CD14-positive monocyte (primary cell): ENCODE measurements at regions not wholly inside any gene's neighbourhood (a gene's known extent, or its start where the extent isn't known, plus 50 kb on each side); places are given as distances from the start of the nearest gene placed in this dataset.

Experiments used
- DNase-seq, 3 donors: peaks; one replicate each; pipeline ENCODE4 v3.0.0-alpha.2; 2011 to 2022
- H2AFZ ChIP-seq: 2 replicates; pipeline ENCODE4 v1.6.0; 2012; ENCODE audit warnings: mild to moderate bottlenecking, low read depth, low read length, inconsistent platforms; ENCODE audit not compliant: insufficient read depth, poor library complexity, severe bottlenecking
- H3K27ac ChIP-seq, 2 donors: 1 replicate in 1 of 2; 2 replicates in 1 of 2; pipeline ENCODE4 v1.5.1; 2012 to 2013; ENCODE audit warnings: low read length in 2 of 2, control low read depth in 1 of 2, inconsistent platforms in 1 of 2, low read depth in 1 of 2, mild to moderate bottlenecking in 1 of 2
- H3K27me3 ChIP-seq, 2 donors: one replicate each; pipeline versions ENCODE4 v1.6.0 to v1.6.1; 2011 to 2013; ENCODE audit warnings: low read length in 2 of 2; ENCODE audit not compliant: control insufficient read depth in 2 of 2, insufficient read depth in 2 of 2
- H3K36me3 ChIP-seq, 2 donors: replicated peaks in 1 of 2; 1 replicate in 1 of 2; 2 replicates in 1 of 2; pipeline versions ENCODE4 v1.5.1 to v1.6.1; 2012 to 2013; ENCODE audit warnings: low read length in 2 of 2, control low read depth in 1 of 2, inconsistent platforms in 1 of 2, mild to moderate bottlenecking in 1 of 2; ENCODE audit not compliant: insufficient read depth in 2 of 2, control insufficient read depth in 1 of 2
- H3K4me1 ChIP-seq, 2 donors: 1 replicate in 1 of 2; 2 replicates in 1 of 2; pipeline versions ENCODE4 v1.5.1 to v1.6.1; 2012 to 2013; ENCODE audit warnings: low read length in 2 of 2, control low read depth in 1 of 2, inconsistent platforms in 1 of 2, mild to moderate bottlenecking in 1 of 2, moderate library complexity in 1 of 2; ENCODE audit not compliant: insufficient read depth in 2 of 2, control insufficient read depth in 1 of 2
- H3K4me2 ChIP-seq: replicated peaks from 2 replicates; pipeline ENCODE3; 2012; ENCODE audit warnings: low read length, moderate library complexity, mild to moderate bottlenecking; ENCODE audit not compliant: poor library complexity, severe bottlenecking; ENCODE audit errors: extremely low read depth
- H3K4me3 ChIP-seq, 3 experiments: fragments of 200-600 bp in 1 of 3; sonication (generic) in 1 of 3; replicated peaks in 1 of 3; 1 replicate in 2 of 3; 2 replicates in 1 of 3; pipeline ENCODE4 v1.5.1; 2011 to 2013; ENCODE audit warnings: low read length in 3 of 3, mild to moderate bottlenecking in 3 of 3, control low read depth in 2 of 3, low read depth in 2 of 3, inconsistent platforms in 1 of 3, moderate library complexity in 1 of 3
- H3K79me2 ChIP-seq: 2 replicates; pipeline ENCODE4 v1.6.0; 2012; ENCODE audit warnings: mild to moderate bottlenecking, control low read depth, inconsistent platforms, low read length, moderate library complexity; ENCODE audit not compliant: insufficient read depth
- H3K9ac ChIP-seq: 2 replicates; pipeline ENCODE4 v1.6.0; 2017; ENCODE audit warnings: low read length, mild to moderate bottlenecking; ENCODE audit not compliant: insufficient read depth, poor library complexity, severe bottlenecking
- H3K9me3 ChIP-seq, 2 donors: replicated peaks in 1 of 2; 1 replicate in 1 of 2; 2 replicates in 1 of 2; pipeline versions ENCODE4 v1.5.1 to v1.6.1; 2012 to 2013; ENCODE audit warnings: low read length in 2 of 2, control low read depth in 1 of 2; ENCODE audit not compliant: control insufficient read depth in 1 of 2, insufficient read depth in 1 of 2
- H4K20me1 ChIP-seq: 2 replicates; pipeline ENCODE4 v1.6.0; 2012; ENCODE audit warnings: mild to moderate bottlenecking, low read length, control low read depth, moderate library complexity; ENCODE audit not compliant: insufficient read depth
- H3K27ac Mint-ChIP-seq, 7 donors: one replicate each; pipeline ENCODE4 v1.8.0; 2020; ENCODE audit warnings: mild to moderate bottlenecking in 7 of 7, mixed read lengths in 7 of 7, moderate library complexity in 6 of 7, inconsistent platforms in 2 of 7
- H3K27me3 Mint-ChIP-seq, 3 donors: one replicate each; pipeline ENCODE4 v1.8.0; 2021 to 2022; ENCODE audit warnings: low read depth in 3 of 3, mild to moderate bottlenecking in 3 of 3, mixed read lengths in 3 of 3, moderate library complexity in 3 of 3, inconsistent platforms in 1 of 3
- H3K36me3 Mint-ChIP-seq, 2 donors: one replicate each; pipeline ENCODE4 v1.8.0; 2020; ENCODE audit warnings: mixed read lengths in 2 of 2, inconsistent platforms in 1 of 2, mild to moderate bottlenecking in 1 of 2
- H3K4me1 Mint-ChIP-seq: one replicate; pipeline ENCODE4 v1.8.0; 2020; ENCODE audit warnings: mild to moderate bottlenecking, mixed read lengths
- H3K4me3 Mint-ChIP-seq, 2 donors: one replicate each; pipeline ENCODE4 v1.8.0; 2020; ENCODE audit warnings: mild to moderate bottlenecking in 2 of 2, mixed read lengths in 2 of 2, moderate library complexity in 1 of 2
- H3K9me3 Mint-ChIP-seq, 7 donors: one replicate each; pipeline ENCODE4 v1.8.0; 2020 to 2022; ENCODE audit warnings: mixed read lengths in 7 of 7, mild to moderate bottlenecking in 6 of 7, moderate library complexity in 6 of 7, inconsistent platforms in 2 of 7
- WGBS: methylation state at CpG from one replicate; pipeline ENCODE4 v1.1.5; 2013; ENCODE audit warnings: missing lambda C conversion rate; ENCODE audit not compliant: insufficient coverage; 5-methylcytosine and 5-hydroxymethylcytosine counted together
- intact Hi-C, 2 donors: fragments of 100-400 bp; cut with micrococcal nuclease; formaldehyde crosslinking; loops; one replicate each; pipeline versions ENCODE4 v1.15.0 to v1.15.1; 2023
- TF ChIP-seq, protein P1 (sequence below): fragments of 200-600 bp; IDR thresholded peaks from one replicate; pipeline ENCODE4 v1.8.0; 2022; ENCODE audit warnings: antibody characterized with exemption, mild to moderate bottlenecking

GRCh38 chr4:23458054-23458453, 431.8 kb downstream of the PPARGC1A start:
- Mint-ChIP-seq H3K36me3 (no peaks in the 10 kb centered on the region), H3K4me1 (no peaks in the 10 kb centered on the region), H3K27ac (no peak overlapping the region), H3K9me3 (peaks cover 0 to 7% (median 3%) of the 10 kb centered on the region in 7 donors), H3K27me3 (peaks cover 0 to 2% (median under 1%) of the 10 kb centered on the region in 3 donors), H3K4me3 (no peak overlapping the region)
- no peak for DNase-seq
- H3K27ac ChIP-seq = no peak overlapping the region
- no peaks in the 10 kb centered on the region for H3K4me1 ChIP-seq
- H2AFZ ChIP-seq = no peak overlapping the region
- H3K79me2 ChIP-seq = no peaks in the 10 kb centered on the region
- TF ChIP-seq, protein P1, sequence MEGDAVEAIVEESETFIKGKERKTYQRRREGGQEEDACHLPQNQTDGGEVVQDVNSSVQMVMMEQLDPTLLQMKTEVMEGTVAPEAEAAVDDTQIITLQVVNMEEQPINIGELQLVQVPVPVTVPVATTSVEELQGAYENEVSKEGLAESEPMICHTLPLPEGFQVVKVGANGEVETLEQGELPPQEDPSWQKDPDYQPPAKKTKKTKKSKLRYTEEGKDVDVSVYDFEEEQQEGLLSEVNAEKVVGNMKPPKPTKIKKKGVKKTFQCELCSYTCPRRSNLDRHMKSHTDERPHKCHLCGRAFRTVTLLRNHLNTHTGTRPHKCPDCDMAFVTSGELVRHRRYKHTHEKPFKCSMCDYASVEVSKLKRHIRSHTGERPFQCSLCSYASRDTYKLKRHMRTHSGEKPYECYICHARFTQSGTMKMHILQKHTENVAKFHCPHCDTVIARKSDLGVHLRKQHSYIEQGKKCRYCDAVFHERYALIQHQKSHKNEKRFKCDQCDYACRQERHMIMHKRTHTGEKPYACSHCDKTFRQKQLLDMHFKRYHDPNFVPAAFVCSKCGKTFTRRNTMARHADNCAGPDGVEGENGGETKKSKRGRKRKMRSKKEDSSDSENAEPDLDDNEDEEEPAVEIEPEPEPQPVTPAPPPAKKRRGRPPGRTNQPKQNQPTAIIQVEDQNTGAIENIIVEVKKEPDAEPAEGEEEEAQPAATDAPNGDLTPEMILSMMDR = no peak
- no peak overlapping the region for H3K4me3 ChIP-seq
- H3K4me2 ChIP-seq = no peak overlapping the region
- H3K27me3 ChIP-seq = no peaks in the 10 kb centered on the region
- H3K9ac ChIP-seq = no peak overlapping the region
- 100% methylated on average over 1 of the region's 1 CpG for WGBS
- H4K20me1 ChIP-seq = no peaks in the 10 kb centered on the region
- H3K36me3 ChIP-seq = no peaks in the 10 kb centered on the region
- H3K9me3 ChIP-seq = no peaks in the 10 kb centered on the region
- intact Hi-C loops = no loop called here

DNA sequence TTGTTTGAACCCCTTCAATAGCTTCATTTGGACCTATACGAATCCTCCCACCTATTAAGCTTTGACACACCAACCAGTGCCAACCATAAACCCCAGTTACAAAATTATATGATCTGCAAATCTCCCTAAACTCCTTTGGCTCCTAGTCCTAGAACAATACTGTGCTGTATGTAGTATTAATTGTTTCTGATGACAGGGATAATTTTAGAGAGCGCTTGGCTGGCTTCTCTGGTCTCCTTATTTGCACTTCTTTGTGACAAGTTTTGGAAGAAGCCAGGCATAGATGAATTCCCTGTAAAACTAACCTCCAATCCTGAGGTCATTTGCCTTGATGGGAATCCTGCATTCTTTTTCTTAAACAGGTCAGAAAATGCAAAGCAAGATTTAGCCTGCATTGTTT, 433.0 kb downstream of the PPARGC1A start:
- Mint-ChIP-seq H3K4me3 (no peak overlapping the region), H3K27me3 (peaks cover 0 to 6% (median 3%) of the 10 kb centered on the region in 3 donors), H3K9me3 (peaks cover 0 to 6% (median 0%) of the 10 kb centered on the region in 7 donors), H3K27ac (no peak overlapping the region), H3K36me3 (no peaks in the 10 kb centered on the region), H3K4me1 (no peaks in the 10 kb centered on the region)
- no peak overlapping the region for H2AFZ ChIP-seq
- no peak for DNase-seq
- H4K20me1 ChIP-seq = no peaks in the 10 kb centered on the region
- H3K27me3 ChIP-seq = no peaks in the 10 kb centered on the region
- no peaks in the 10 kb centered on the region for H3K36me3 ChIP-seq
- intact Hi-C loops = no loop called here
- H3K4me1 ChIP-seq = no peaks in the 10 kb centered on the region
- WGBS = no CpG with 5 or more reads among the region's 2 CpGs
- H3K9ac ChIP-seq = no peak overlapping the region
- TF ChIP-seq, protein P1 = no peak
- H3K79me2 ChIP-seq = no peaks in the 10 kb centered on the region
- H3K27ac ChIP-seq = no peak overlapping the region
- H3K4me3 ChIP-seq = no peak overlapping the region
- H3K4me2 ChIP-seq = no peak overlapping the region
- H3K9me3 ChIP-seq = no peaks in the 10 kb centered on the region
